IPS-18c (cell line): ENCODE measurements at regions not wholly inside any gene's neighbourhood (a gene's known extent, or its start where the extent isn't known, plus 50 kb on each side); places are given as distances from the start of the nearest gene placed in this dataset.

ENCODE experiments used
- H3K4me3 ChIP-seq: 2 replicates; pipeline ENCODE4 v1.7.0; 2013; ENCODE audit warnings: low read depth, mild to moderate bottlenecking, low read length, moderate library complexity; ENCODE audit not compliant: insufficient read depth
- H3K9me3 ChIP-seq: one replicate; pipeline ENCODE4 v1.6.1; 2013; ENCODE audit warnings: mild to moderate bottlenecking, low read length, moderate library complexity; ENCODE audit not compliant: control insufficient read depth, insufficient read depth

GRCh38 chr10:108894402-108895301 lies 1028.7 kb downstream of the XPNPEP1 start:
- H3K9me3 ChIP-seq, result no peaks in the 10 kb centered on the region
- H3K4me3 ChIP-seq, result no peak overlapping the region

DNA sequence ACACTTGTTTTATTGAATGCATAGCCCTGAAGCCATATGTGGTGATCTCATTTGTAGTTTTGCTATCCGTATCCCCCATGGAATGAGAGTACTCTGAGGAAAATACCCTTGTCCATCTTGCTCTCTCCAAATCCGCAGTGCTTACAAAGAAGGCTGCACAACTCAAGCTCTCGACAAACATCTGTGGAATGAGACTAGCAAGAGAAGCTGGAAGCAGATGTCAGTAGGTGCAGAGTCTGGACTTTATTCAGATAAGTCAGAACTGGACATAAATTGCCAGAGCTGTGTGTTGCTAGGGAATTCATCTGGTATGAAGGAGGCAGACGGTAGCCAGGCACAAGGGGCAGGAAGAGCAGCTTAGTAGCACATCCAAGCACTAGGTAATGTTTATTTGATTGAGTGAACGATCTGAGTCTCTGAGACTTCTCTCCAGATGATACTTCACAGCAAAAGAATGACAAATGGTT lies 1046.2 kb downstream of the XPNPEP1 start:
- H3K4me3 ChIP-seq, result no peak overlapping the region
- no peaks in the 10 kb centered on the region for H3K9me3 ChIP-seq

DNA sequence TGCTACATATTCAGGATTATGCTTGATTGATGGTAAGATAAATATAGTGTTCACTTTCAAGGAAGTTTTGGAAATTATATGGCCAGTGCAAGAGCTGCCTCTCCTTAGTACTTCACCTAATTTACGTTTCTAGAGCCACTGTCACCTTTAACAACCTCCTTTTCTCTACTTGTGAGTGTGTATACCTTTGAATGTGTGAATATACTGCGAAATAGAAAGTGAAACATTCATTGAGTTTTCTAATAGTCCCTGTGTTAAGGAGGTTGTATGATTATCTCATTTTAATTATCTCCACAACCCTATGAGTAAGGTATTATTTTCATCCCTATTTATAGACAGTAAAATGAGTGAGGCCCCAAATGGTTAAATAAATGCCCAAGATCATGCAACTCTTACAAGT lies 1050.5 kb downstream of the XPNPEP1 start:
- H3K4me3 ChIP-seq, result no peak overlapping the region
- no peaks in the 10 kb centered on the region for H3K9me3 ChIP-seq

DNA sequence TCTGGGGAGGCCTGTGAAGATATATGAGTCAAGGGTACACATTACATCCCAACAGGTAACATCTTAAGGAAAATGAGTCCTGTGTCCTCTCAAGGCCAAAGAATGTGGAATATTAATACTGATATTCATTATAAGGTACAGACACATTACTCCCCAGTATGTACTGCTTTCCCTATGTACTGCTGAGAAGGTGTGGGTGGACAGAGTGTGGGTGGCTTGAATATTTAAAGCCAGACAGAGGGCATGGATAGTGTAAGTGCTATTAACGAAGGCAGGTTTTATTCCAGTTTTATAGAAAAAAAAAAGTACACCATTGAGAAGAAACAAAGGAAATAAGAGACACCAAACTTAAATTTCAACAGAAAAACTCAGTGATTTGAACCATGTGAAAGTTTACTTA lies 1054.4 kb downstream of the XPNPEP1 start:
- H3K9me3 ChIP-seq, result no peaks in the 10 kb centered on the region
- no peak overlapping the region for H3K4me3 ChIP-seq

DNA sequence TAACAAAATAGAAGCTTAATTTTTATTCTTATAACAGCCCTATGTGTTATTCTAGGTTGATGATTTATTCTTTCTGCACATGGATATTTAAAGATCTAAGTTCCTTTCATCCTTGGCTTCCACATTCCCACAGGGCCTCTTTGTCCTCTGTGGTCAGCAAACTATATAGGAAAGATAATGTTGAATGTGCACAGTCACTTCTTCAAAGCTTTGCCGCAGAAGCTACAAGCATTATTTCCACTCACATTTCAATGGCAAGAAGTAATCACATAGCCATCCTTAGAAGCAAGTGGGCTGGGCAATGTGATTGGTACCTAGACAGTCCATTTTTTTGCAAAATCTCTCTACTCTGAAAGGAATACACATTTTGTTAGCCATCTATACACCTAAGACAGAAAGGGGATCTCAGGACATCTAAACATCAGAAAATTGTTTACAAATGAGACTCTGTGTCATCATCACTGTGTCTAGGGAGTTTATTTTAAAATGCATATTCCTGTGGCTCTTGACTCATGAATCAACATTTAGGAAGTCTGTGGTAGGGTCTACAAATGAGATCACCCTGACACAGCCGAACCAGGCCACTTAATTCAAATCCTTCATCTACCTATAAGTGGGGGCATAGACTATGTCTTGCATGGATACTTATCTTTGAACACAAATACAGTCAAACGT lies 1060.5 kb downstream of the XPNPEP1 start:
- H3K9me3 ChIP-seq, result no peaks in the 10 kb centered on the region
- no peak overlapping the region for H3K4me3 ChIP-seq

DNA sequence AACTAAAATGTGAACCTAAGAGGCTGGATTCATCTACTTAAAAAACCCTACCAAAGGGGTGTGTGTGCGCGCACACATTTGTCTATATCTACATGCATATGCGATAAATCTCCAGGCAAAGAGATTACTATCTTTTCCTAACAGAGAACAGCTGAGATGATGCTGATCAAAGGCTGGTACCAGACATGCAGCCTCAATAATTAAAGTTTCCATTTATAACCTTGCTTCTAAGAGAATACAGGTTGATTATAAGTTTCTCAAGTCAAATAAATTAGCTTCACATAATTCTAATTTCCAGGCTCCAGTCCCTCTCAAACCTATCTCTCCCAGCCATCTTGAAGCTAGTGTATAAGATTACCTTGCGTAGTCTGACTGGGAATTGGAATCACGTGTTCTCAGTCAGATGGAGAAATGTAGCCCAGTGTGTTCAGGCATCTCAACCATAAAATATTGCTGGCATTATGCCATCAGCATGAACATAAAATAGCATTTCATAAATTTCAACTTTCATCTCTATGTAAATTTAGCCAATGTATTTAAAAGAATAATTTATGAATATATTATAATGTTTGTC lies 1062.0 kb downstream of the XPNPEP1 start:
- no peak overlapping the region for H3K4me3 ChIP-seq
- no peaks in the 10 kb centered on the region for H3K9me3 ChIP-seq

GRCh38 chr10:108852211-108852610 lies 1071.1 kb downstream of the XPNPEP1 start:
- Histone ChIP-seq H3K4me3 (no peak overlapping the region), H3K9me3 (no peaks in the 10 kb centered on the region)

DNA sequence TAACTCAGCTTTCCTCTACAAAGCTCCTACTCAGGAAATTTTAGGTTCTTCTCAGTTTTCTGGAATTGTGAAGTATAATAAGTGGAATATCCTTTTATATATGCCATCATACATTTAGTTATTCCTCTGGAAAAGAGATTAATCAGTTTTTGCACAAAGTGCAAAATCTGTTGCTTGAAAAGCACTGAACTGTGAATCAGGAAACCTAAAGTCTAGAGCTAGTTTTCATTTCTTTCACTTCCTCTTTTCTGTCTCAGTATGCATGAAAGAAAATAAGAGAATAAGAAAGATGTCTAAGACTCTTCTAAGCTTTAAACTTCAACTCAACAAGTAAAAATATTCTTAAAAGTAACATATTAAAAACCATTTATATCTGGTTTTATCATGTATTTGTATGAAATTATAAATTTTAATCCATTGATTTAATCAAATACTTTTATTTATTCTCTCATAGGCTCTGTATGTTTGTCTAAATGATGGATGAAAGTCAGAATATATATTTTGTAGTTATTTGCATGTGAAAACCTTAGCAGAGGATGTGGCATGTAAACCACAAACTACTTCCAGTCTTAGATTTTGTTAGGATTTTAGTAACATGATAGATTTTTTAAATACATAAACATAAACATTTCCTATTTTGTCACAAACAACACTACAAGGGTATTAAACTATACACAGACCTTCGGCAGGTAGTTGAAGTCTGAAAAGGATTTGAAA lies 1073.0 kb downstream of the XPNPEP1 start:
- H3K9me3 ChIP-seq, result no peaks in the 10 kb centered on the region
- no peak overlapping the region for H3K4me3 ChIP-seq

DNA sequence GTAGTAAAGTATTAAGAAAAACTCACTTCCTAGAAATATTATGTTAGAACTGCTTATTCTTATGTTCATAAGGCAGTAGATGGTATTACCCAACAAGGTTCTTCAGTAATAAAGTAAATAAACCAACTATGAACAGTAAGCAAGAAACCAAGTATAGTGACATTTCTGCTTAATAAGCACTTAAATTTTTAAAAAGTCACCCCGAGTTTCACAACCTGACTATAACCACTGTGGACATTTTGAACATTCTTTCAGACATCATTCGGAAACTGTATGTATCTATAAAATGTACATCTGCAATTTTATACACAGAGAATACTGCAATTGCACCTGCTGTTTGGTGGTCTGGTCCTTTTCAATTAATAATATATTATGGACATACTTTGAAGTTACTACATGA lies 1073.6 kb downstream of the XPNPEP1 start:
- no peak overlapping the region for H3K4me3 ChIP-seq
- H3K9me3 ChIP-seq, result no peaks in the 10 kb centered on the region

DNA sequence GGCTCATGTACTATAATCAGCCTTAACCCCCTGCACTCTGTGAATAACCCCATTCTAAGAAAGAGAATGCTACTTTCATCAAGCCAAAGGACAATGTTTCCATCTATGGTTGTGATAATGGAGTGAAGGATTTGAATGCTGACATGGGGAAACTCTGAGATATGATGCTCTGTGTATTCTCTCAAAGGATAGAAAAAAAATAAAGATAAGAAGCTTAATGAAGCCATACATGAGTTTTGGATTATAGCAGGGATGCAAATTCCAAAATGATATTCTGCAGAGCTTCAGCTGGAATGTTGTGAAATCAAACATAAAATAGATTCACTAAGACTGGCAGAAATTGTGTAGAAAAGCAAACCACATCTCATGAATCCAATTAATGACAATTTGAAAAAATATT lies 1074.1 kb downstream of the XPNPEP1 start:
- Histone ChIP-seq H3K4me3 (no peak overlapping the region), H3K9me3 (no peaks in the 10 kb centered on the region)

DNA sequence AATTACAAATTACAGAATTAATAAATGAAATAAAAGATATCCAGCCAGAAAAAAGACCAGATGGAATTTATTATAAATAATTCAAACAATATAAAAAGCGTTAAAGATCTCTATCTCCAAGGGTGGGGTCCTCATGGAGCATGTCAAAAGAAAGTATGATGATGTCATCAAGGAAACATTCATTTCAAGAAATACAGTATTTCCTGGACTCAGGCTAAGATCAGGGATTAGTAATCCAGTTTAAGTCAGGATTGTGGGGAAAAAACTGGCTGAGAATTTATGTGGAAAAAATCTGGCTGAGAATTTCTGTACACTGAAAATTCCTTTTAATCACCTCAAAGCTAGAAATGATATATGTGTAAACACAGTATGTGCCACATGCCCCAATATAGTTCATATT lies 1075.3 kb downstream of the XPNPEP1 start:
- H3K4me3 ChIP-seq, result no peak overlapping the region

DNA sequence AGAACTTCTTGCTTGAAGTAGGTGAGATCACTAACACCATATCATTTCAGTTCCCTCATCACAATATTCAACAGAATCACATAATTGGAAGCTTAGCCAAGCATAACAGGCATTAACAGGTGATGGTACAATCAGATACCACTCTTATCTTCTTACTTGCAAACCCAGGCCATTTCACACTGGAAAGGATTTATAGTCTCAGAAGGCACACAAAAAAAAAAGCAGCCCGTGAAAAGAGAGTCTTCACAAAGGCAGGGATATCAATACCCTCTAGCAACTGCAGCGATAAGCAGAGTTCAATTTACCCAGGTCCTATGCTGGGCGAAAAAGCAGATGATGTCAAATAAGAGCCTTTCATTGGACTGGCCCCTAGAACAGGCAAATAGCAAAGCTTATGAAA lies 1082.4 kb downstream of the XPNPEP1 start:
- H3K4me3 ChIP-seq, result no peak overlapping the region
- no peaks in the 10 kb centered on the region for H3K9me3 ChIP-seq

More for the DNA sequence above, 1075.3 kb downstream of the XPNPEP1 start:
- H3K9me3 ChIP-seq, result no peaks in the 10 kb centered on the region

DNA sequence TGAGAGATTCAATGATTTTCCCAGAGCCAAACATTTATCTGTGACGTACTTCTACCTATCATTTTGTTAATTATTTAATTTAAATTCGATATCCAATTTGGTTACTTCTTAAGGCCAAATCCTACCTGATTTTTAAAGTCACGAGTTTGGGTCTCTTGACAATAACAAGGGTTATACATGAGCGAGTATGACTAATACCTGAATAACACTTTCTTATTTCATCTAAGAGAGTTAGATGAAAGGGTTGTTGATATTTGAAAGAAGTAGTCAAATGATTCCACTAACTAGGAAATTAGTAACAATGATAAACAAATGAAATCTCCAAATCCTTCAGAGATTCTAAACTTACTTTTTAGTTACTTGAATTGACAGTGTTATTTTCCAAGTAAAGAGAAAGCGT lies 1086.9 kb downstream of the XPNPEP1 start:
- Histone ChIP-seq H3K4me3 (no peak overlapping the region), H3K9me3 (no peaks in the 10 kb centered on the region)

- Histone ChIP-seq H3K9me3 (no peaks in the 10 kb centered on the region), H3K4me3 (no peak overlapping the region)
Observed at GRCh38 chr10:108822026-108822425, 1101.3 kb downstream of the XPNPEP1 start.

DNA sequence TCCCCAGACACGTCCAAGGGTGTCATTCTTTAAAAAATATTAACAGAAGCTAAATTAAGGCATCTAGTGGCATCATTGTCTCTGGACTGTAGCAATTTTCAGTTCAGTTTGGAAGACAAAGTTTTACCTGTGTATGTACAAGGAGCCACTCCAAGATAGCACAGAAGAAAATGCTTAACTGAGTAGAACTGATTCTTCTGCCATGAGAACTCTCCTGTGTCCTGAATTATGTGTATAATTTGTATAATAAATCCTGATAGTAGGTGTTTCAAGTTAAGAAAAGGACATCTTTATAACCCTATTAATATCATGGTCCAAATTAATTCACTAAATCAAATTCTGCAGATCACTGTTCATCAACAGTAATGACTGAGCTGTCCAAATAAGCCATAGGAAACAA lies 1104.0 kb downstream of the XPNPEP1 start:
- Histone ChIP-seq H3K4me3 (no peak overlapping the region), H3K9me3 (no peaks in the 10 kb centered on the region)

DNA sequence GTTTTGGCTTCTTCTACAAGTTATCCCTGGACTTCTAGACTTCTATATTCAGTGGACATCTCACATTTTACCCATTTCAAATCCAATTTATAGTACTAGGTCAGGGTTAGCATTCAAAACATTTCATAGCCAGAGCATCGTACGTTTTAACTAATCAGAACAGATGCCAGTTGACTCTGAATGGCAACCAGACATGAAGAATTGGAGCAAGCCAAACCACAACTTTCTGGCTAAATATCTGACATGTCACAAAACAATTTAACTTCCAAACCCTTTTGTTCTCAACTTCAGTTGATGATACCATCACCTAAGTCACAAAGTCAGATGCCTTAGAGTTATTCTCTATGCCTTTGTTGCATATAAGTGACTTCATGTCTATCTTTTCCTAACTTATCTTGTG lies 1105.7 kb downstream of the XPNPEP1 start:
- H3K9me3 ChIP-seq, result no peaks in the 10 kb centered on the region
- no peak overlapping the region for H3K4me3 ChIP-seq

- Histone ChIP-seq H3K9me3 (no peaks in the 10 kb centered on the region), H3K4me3 (no peak overlapping the region)
Observed at GRCh38 chr10:108817135-108817534, 1106.2 kb downstream of the XPNPEP1 start.
